ENCODE measurements at regions not wholly inside any gene's neighbourhood (a gene's known extent, or its start where the extent isn't known, plus 50 kb on each side); places are given as distances from the start of the nearest gene placed in this dataset.

GRCh38 chr7:25381818-25382589 is 153.7 kb upstream of the NPVF start:
- H3K27ac ChIP-seq (ENCODE audit: insufficient read depth, low read depth, low read length): no peak overlapping the region
- ChIA-PET POLR2A (no interaction called here), CTCF (interaction anchor here (0.8 to 1.4 kb wide), 4 partner anchors 10 to 183 kb away, joined by 3 to 5 read pairs (median 3); no protein-coding TSS in a partner anchor)
- no peak overlapping the region for H3K4me2 ChIP-seq (ENCODE audit: insufficient read depth, low read length)
- no peaks in the 10 kb centered on the region for H3K27me3 ChIP-seq (ENCODE audit: control insufficient read depth in 2 of 2, insufficient read depth in 2 of 2, low read length in 2 of 2)
- H3K9me3 ChIP-seq (replicated peaks; ENCODE audit: control insufficient read depth, insufficient read depth, low read length): no peaks in the 10 kb centered on the region
- TF ChIP-seq POLR2A (IDR thresholded peaks at IDR 0.05; ENCODE audit: low read depth, low read length) (no peak), EZH2 (IDR thresholded peaks at IDR 0.05; ENCODE audit: borderline replicate concordance, low read depth, low read length, severe bottlenecking) (no peak), MAX (IDR thresholded peaks at IDR 0.05; ENCODE audit: insufficient read depth, insufficient read length) (no peak)
- DNase-seq (ENCODE audit: low read depth, low spot score): no peak
- intact Hi-C loops (cut with micrococcal nuclease): no loop called here
- no peak for FAIRE-seq
- no peaks in the 10 kb centered on the region for H4K20me1 ChIP-seq (replicated peaks; ENCODE audit: control insufficient read depth, extremely low read depth, insufficient read depth, low read length)
- no peak overlapping the region for H3K9ac ChIP-seq (replicated peaks; ENCODE audit: extremely low read depth, insufficient read depth, low read length)
- dilution Hi-C loops (cut with MboI; ENCODE audit: extremely low pct_ligation_motif_present, low sequenced_read_pairs): no loop called here
- no peak overlapping the region for H2AFZ ChIP-seq (ENCODE audit: low read depth, low read length)
- no peaks in the 10 kb centered on the region for H3K4me1 ChIP-seq (ENCODE audit: control insufficient read depth, extremely low read depth, insufficient read depth, low read length)
- BruUV-seq (replicated peaks): no TSS peak
- H3K4me3 ChIP-seq (replicated peaks in 1 of 3; ENCODE audit: insufficient read depth in 1 of 3, low read depth in 1 of 3, low read length in 3 of 3): no peak overlapping the region
- H3K79me2 ChIP-seq (ENCODE audit: control insufficient read depth, insufficient read depth, low read length): no peaks in the 10 kb centered on the region
- H3K36me3 ChIP-seq (ENCODE audit: control insufficient read depth in 2 of 2, extremely low read depth in 1 of 2, insufficient read depth in 2 of 2, low read length in 2 of 2): no peaks in the 10 kb centered on the region
- H3K9me1 ChIP-seq (replicated peaks; ENCODE audit: control insufficient read depth, extremely low read depth, insufficient read depth, low read length): no peaks in the 10 kb centered on the region

GRCh38 chr7:25382869-25383268 is 154.6 kb upstream of the NPVF start:
- H3K9me1 ChIP-seq (replicated peaks; ENCODE audit: control insufficient read depth, extremely low read depth, insufficient read depth, low read length): no peaks in the 10 kb centered on the region
- H3K27me3 ChIP-seq (ENCODE audit: control insufficient read depth in 2 of 2, insufficient read depth in 2 of 2, low read length in 2 of 2): no peaks in the 10 kb centered on the region
- H4K20me1 ChIP-seq (replicated peaks; ENCODE audit: control insufficient read depth, extremely low read depth, insufficient read depth, low read length): no peaks in the 10 kb centered on the region
- no peak for DNase-seq (ENCODE audit: low read depth, low spot score)
- H3K4me1 ChIP-seq (ENCODE audit: control insufficient read depth, extremely low read depth, insufficient read depth, low read length): no peaks in the 10 kb centered on the region
- TF ChIP-seq JUN (IDR thresholded peaks at IDR 0.05; ENCODE audit: borderline replicate concordance, insufficient read depth, insufficient read length, low read depth) (no peak), POLR2AphosphoS5 (IDR thresholded peaks at IDR 0.05; ENCODE audit: insufficient read depth, low read depth, low read length) (no peak), EZH2 (IDR thresholded peaks at IDR 0.05; ENCODE audit: borderline replicate concordance, low read depth, low read length, severe bottlenecking) (no peak), POLR2A (IDR thresholded peaks at IDR 0.05; ENCODE audit: low read depth, low read length) (no peak), MYC (IDR thresholded peaks at IDR 0.05; ENCODE audit: low read depth, low read length) (no peak), FOS (IDR thresholded peaks at IDR 0.05; ENCODE audit: borderline replicate concordance, insufficient read depth, low read length) (no peak), CTCF (IDR thresholded peaks at IDR 0.05; ENCODE audit: extremely low read depth in 1 of 2, insufficient read depth in 1 of 2, low read depth in 1 of 2, low read length in 2 of 2) (no peak), GATA2 (IDR thresholded peaks at IDR 0.05; ENCODE audit: insufficient read depth, insufficient read length, low read depth, low read length) (no peak), MAX (IDR thresholded peaks at IDR 0.05; ENCODE audit: insufficient read depth, insufficient read length) (no peak)
- intact Hi-C loops (cut with micrococcal nuclease) (no loop called here), dilution Hi-C loops (cut with MboI; ENCODE audit: extremely low pct_ligation_motif_present, low sequenced_read_pairs) (no loop called here)
- H3K4me3 ChIP-seq (replicated peaks in 1 of 3; ENCODE audit: insufficient read depth in 1 of 3, low read depth in 1 of 3, low read length in 3 of 3): no peak overlapping the region
- no TSS peak for BruUV-seq (replicated peaks)
- no peak overlapping the region for H3K27ac ChIP-seq (ENCODE audit: insufficient read depth, low read depth, low read length)
- H3K36me3 ChIP-seq (ENCODE audit: control insufficient read depth in 2 of 2, extremely low read depth in 1 of 2, insufficient read depth in 2 of 2, low read length in 2 of 2): no peaks in the 10 kb centered on the region
- no peak overlapping the region for H3K9ac ChIP-seq (replicated peaks; ENCODE audit: extremely low read depth, insufficient read depth, low read length)
- H3K4me2 ChIP-seq (ENCODE audit: insufficient read depth, low read length): no peak overlapping the region
- no peak for FAIRE-seq
- no peak overlapping the region for H2AFZ ChIP-seq (ENCODE audit: low read depth, low read length)
- ChIA-PET POLR2A (no interaction called here), CTCF (interaction anchor here (1.1 to 1.4 kb wide), 3 partner anchors 12 to 123 kb away, joined by 3 to 5 read pairs (median 3); no protein-coding TSS in a partner anchor)
- H3K9me3 ChIP-seq (replicated peaks; ENCODE audit: control insufficient read depth, insufficient read depth, low read length): no peaks in the 10 kb centered on the region
- H3K79me2 ChIP-seq (ENCODE audit: control insufficient read depth, insufficient read depth, low read length): no peaks in the 10 kb centered on the region
